ENCODE measurements at regions not wholly inside any gene's neighbourhood (a gene's known extent, or its start where the extent isn't known, plus 50 kb on each side); places are given as distances from the start of the nearest gene placed in this dataset.

- no peak for DNase-seq (ENCODE audit: extremely low read depth, low read depth)
- no peak for TF ChIP-seq CTCF (IDR thresholded peaks at IDR 0.05; ENCODE audit: low read depth, low read length)
These were observed 96.5 kb upstream of the SERTAD2 start for GRCh38 chr2:64750001-64750816.

GRCh38 chr2:64750817-64751285 lies 97.1 kb upstream of the SERTAD2 start:
- peak; percentile 100 for DNase-seq (ENCODE audit: extremely low read depth, low read depth)
- TF ChIP-seq CTCF (IDR thresholded peaks at IDR 0.05; ENCODE audit: low read depth, low read length): no peak

GRCh38 chr2:64751286-64752260 lies 97.9 kb upstream of the SERTAD2 start:
- TF ChIP-seq CTCF (IDR thresholded peaks at IDR 0.05; ENCODE audit: low read depth, low read length): peak; percentile 53
- no peak for DNase-seq (ENCODE audit: extremely low read depth, low read depth)

- no peak for TF ChIP-seq CTCF (IDR thresholded peaks at IDR 0.05; ENCODE audit: low read depth, low read length)
- no peak for DNase-seq (ENCODE audit: extremely low read depth, low read depth)
These were observed 99.7 kb upstream of the SERTAD2 start for GRCh38 chr2:64753399-64753798.

- no peak for DNase-seq (ENCODE audit: extremely low read depth, low read depth)
- no peak for TF ChIP-seq CTCF (IDR thresholded peaks at IDR 0.05; ENCODE audit: low read depth, low read length)
These were observed 100.9 kb upstream of the SERTAD2 start for GRCh38 chr2:64754570-64754969.

GRCh38 chr2:64757126-64757525 lies 103.4 kb upstream of the SERTAD2 start:
- no peak for DNase-seq (ENCODE audit: extremely low read depth, low read depth)
- TF ChIP-seq CTCF (IDR thresholded peaks at IDR 0.05; ENCODE audit: low read depth, low read length): no peak

GRCh38 chr2:64760128-64760527 lies 106.4 kb upstream of the SERTAD2 start:
- DNase-seq (ENCODE audit: extremely low read depth, low read depth): no peak
- no peak for TF ChIP-seq CTCF (IDR thresholded peaks at IDR 0.05; ENCODE audit: low read depth, low read length)

Data from AG09319 (cell line).